ENCODE measurements at regions not wholly inside any gene's neighbourhood (a gene's known extent, or its start where the extent isn't known, plus 50 kb on each side); places are given as distances from the start of the nearest gene placed in this dataset.
"Not testable (repeated sequence)": the region's sequence is repeated elsewhere in the genome, so short reads cannot be mapped to it uniquely, and the experiment has no call there.

DNA sequence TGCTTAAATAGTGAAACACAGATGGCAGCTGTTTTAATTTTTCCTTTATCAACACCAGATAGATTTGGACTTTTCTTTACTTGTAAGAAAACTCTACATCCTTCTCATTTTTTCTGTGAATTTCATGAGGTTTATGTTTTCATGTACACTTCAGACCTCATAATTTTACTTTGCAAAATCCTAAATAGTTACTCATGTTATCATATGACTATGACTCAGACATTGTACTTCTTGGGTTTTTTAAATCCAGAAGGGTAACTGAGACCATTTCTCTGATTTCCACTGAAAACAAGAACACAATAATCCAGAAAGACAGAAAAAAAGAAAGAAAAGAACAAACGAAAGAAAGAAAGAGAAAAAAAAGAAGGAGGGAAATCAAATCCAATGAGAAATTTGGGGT lies 1021.6 kb downstream of the NCAM2 start:
- Mint-ChIP-seq H3K36me3 (ENCODE audit: insufficient read depth, unreplicated experiment) (no peaks in the 10 kb centered on the region), H3K9me3 (ENCODE audit: unreplicated experiment) (no peaks in the 10 kb centered on the region), H3K4me3 (ENCODE audit: unreplicated experiment) (no peak overlapping the region), H3K27ac (ENCODE audit: unreplicated experiment) (no peak overlapping the region), H3K27me3 (ENCODE audit: insufficient read depth, unreplicated experiment) (no peaks in the 10 kb centered on the region), H3K4me1 (ENCODE audit: low read depth, unreplicated experiment) (no peaks in the 10 kb centered on the region)
- H3K27me3 ChIP-seq (replicated peaks; ENCODE audit: control insufficient read depth, insufficient read depth, low read length) = no peaks in the 10 kb centered on the region
- no peak for DNase-seq
- POLR2A ChIA-PET = no interaction called here
- H3K9me3 ChIP-seq = no peaks in the 10 kb centered on the region
- H3K36me3 ChIP-seq (ENCODE audit: control insufficient read depth, insufficient read depth, low read length) = no peaks in the 10 kb centered on the region
- CTCF ChIA-PET = no interaction called here
- TF ChIP-seq CTCF (IDR thresholded peaks at IDR 0.05; ENCODE audit: insufficient read depth in 1 of 2, low read depth in 1 of 2, low read length in 1 of 2, severe bottlenecking in 1 of 2, unreplicated experiment in 1 of 2) = no peak
- no TSS peak for BruUV-seq (replicated peaks)
- no peak overlapping the region for H3K4me3 ChIP-seq (ENCODE audit: low read depth, low read length)
- intact Hi-C loops (cut with micrococcal nuclease; ENCODE audit: unreplicated experiment) = no loop called here
- no peaks in the 10 kb centered on the region for H3K4me1 ChIP-seq

DNA sequence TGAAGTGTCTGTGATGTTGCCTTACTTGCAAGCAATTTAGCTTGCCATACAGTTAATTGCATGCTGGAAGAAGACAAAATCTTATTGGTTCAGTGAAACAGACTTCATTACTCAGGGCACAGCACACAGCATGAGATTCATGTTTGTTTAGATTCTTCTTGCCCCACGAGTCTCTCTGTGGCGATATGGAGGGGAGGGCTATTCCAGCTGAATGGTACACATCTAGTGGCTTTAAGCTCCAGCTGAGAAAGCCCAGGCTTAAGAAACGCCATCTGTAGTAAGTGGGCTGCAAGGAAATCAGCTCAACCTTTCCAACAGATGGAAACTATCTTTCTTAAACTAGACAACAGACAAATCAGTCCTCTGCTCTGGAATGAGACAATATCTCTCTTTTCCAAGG lies 1022.0 kb downstream of the NCAM2 start:
- Histone ChIP-seq H3K27me3 (replicated peaks; ENCODE audit: control insufficient read depth, insufficient read depth, low read length) (no peaks in the 10 kb centered on the region), H3K4me3 (ENCODE audit: low read depth, low read length) (no peak overlapping the region), H3K36me3 (ENCODE audit: control insufficient read depth, insufficient read depth, low read length) (no peaks in the 10 kb centered on the region), H3K4me1 (no peaks in the 10 kb centered on the region), H3K9me3 (no peaks in the 10 kb centered on the region)
- DNase-seq = no peak
- Mint-ChIP-seq H3K4me3 (ENCODE audit: unreplicated experiment) (no peak overlapping the region), H3K36me3 (ENCODE audit: insufficient read depth, unreplicated experiment) (no peaks in the 10 kb centered on the region), H3K9me3 (ENCODE audit: unreplicated experiment) (no peaks in the 10 kb centered on the region), H3K27me3 (ENCODE audit: insufficient read depth, unreplicated experiment) (no peaks in the 10 kb centered on the region), H3K4me1 (ENCODE audit: low read depth, unreplicated experiment) (no peaks in the 10 kb centered on the region), H3K27ac (ENCODE audit: unreplicated experiment) (no peak overlapping the region)
- intact Hi-C loops (cut with micrococcal nuclease; ENCODE audit: unreplicated experiment) = no loop called here
- POLR2A ChIA-PET = no interaction called here
- BruUV-seq (replicated peaks) = no TSS peak
- TF ChIP-seq CTCF (IDR thresholded peaks at IDR 0.05; ENCODE audit: insufficient read depth in 1 of 2, low read depth in 1 of 2, low read length in 1 of 2, severe bottlenecking in 1 of 2, unreplicated experiment in 1 of 2) = no peak
- CTCF ChIA-PET = no interaction called here

GRCh38 chr21:22023896-22024295 lies 1025.7 kb downstream of the NCAM2 start:
- H3K4me1 Mint-ChIP-seq (ENCODE audit: low read depth, unreplicated experiment); H3K9me3 Mint-ChIP-seq (ENCODE audit: unreplicated experiment); POLR2A ChIA-PET; H3K27ac Mint-ChIP-seq (ENCODE audit: unreplicated experiment); H3K27me3 Mint-ChIP-seq (ENCODE audit: insufficient read depth, unreplicated experiment); H3K4me1 ChIP-seq; DNase-seq; H3K27me3 ChIP-seq (replicated peaks; ENCODE audit: control insufficient read depth, insufficient read depth, low read length); H3K4me3 Mint-ChIP-seq (ENCODE audit: unreplicated experiment); H3K4me3 ChIP-seq (ENCODE audit: low read depth, low read length); H3K36me3 ChIP-seq (ENCODE audit: control insufficient read depth, insufficient read depth, low read length); BruUV-seq (replicated peaks); H3K9me3 ChIP-seq; H3K36me3 Mint-ChIP-seq (ENCODE audit: insufficient read depth, unreplicated experiment); intact Hi-C loops (cut with micrococcal nuclease; ENCODE audit: unreplicated experiment); CTCF ChIA-PET: not testable (repeated sequence)

- no peaks in the 10 kb centered on the region for H3K4me1 ChIP-seq
- no peaks in the 10 kb centered on the region for H3K9me3 ChIP-seq
- CTCF ChIA-PET = no interaction called here
- no peaks in the 10 kb centered on the region for H3K27me3 ChIP-seq (replicated peaks; ENCODE audit: control insufficient read depth, insufficient read depth, low read length)
- no peak for DNase-seq
- Mint-ChIP-seq H3K36me3 (ENCODE audit: insufficient read depth, unreplicated experiment) (no peaks in the 10 kb centered on the region), H3K27ac (ENCODE audit: unreplicated experiment) (no peak overlapping the region), H3K4me3 (ENCODE audit: unreplicated experiment) (no peak overlapping the region), H3K9me3 (ENCODE audit: unreplicated experiment) (no peaks in the 10 kb centered on the region), H3K27me3 (ENCODE audit: insufficient read depth, unreplicated experiment) (no peaks in the 10 kb centered on the region), H3K4me1 (ENCODE audit: low read depth, unreplicated experiment) (no peaks in the 10 kb centered on the region)
- no TSS peak for BruUV-seq (replicated peaks)
- no peak for TF ChIP-seq CTCF (IDR thresholded peaks at IDR 0.05; ENCODE audit: insufficient read depth in 1 of 2, low read depth in 1 of 2, low read length in 1 of 2, severe bottlenecking in 1 of 2, unreplicated experiment in 1 of 2)
- intact Hi-C loops (cut with micrococcal nuclease; ENCODE audit: unreplicated experiment) = no loop called here
- POLR2A ChIA-PET = no interaction called here
- no peaks in the 10 kb centered on the region for H3K36me3 ChIP-seq (ENCODE audit: control insufficient read depth, insufficient read depth, low read length)
- no peak overlapping the region for H3K4me3 ChIP-seq (ENCODE audit: low read depth, low read length)
Measured at GRCh38 chr21:22044431-22044830, 1046.2 kb downstream of the NCAM2 start.

Data from Caco-2 (cell line).